ENCODE measurements at regions not wholly inside any gene's neighbourhood (a gene's known extent, or its start where the extent isn't known, plus 50 kb on each side); places are given as distances from the start of the nearest gene placed in this dataset.

GRCh38 chr19:23521471-23521870, 126.2 kb upstream of the ZNF91 start:
- Histone ChIP-seq H3K56ac (ENCODE audit: insufficient read length, low read depth, low read length) (no peak overlapping the region), H3K4me2 (ENCODE audit: insufficient read depth, insufficient read length, low read length) (no peak overlapping the region), H2BK20ac (ENCODE audit: low read depth, low read length, poor library complexity, severe bottlenecking) (no peak overlapping the region), H3T11ph (ENCODE audit: low read length) (no peak overlapping the region), H2AK5ac (ENCODE audit: insufficient read length, low read length) (no peak overlapping the region), H4K91ac (ENCODE audit: insufficient read length, low read depth, low read length) (no peak overlapping the region), H3K27ac (ENCODE audit: insufficient read length, low read depth, low read length) (no peak overlapping the region), H3K27me3 (ENCODE audit: insufficient read depth, low read length) (no peaks in the 10 kb centered on the region), H2BK120ac (ENCODE audit: low read depth, low read length, poor library complexity, severe bottlenecking) (no peak overlapping the region), H3K23ac (ENCODE audit: insufficient read length, low read depth, low read length) (no peak overlapping the region), H3K79me1 (ENCODE audit: insufficient read depth, low read depth, low read length, poor library complexity, severe bottlenecking) (no peaks in the 10 kb centered on the region), H3K79me2 (ENCODE audit: insufficient read depth, low read length) (no peaks in the 10 kb centered on the region), H3K14ac (ENCODE audit: insufficient read depth, low read length) (no peak overlapping the region), H4K8ac (replicated peaks; ENCODE audit: insufficient read length, low read depth, low read length) (no peak overlapping the region), H3K4ac (ENCODE audit: low read depth, low read length) (no peak overlapping the region), H4K20me1 (ENCODE audit: control insufficient read depth, insufficient read depth, insufficient read length) (no peaks in the 10 kb centered on the region), H3K18ac (ENCODE audit: insufficient read length, low read depth, low read length) (no peak overlapping the region), H3K9me3 (ENCODE audit: control insufficient read depth, low read depth, low read length) (peaks cover 75% of the 10 kb centered on the region), H2BK12ac (ENCODE audit: insufficient read length, low read depth, low read length) (no peak overlapping the region), H4K5ac (ENCODE audit: insufficient read length, low read depth, low read length) (no peak overlapping the region), H3K9ac (ENCODE audit: extremely low read depth, insufficient read length, low read length) (no peak overlapping the region), H2AFZ (ENCODE audit: low read length) (no peak overlapping the region), H3K23me2 (ENCODE audit: insufficient read length, low read depth, low read length, poor library complexity, severe bottlenecking) (no peaks in the 10 kb centered on the region), H2BK15ac (ENCODE audit: low read depth, low read length) (no peak overlapping the region), H2BK5ac (ENCODE audit: insufficient read length, low read length) (no peak overlapping the region), H3K4me1 (ENCODE audit: insufficient read depth, low read length) (no peaks in the 10 kb centered on the region)
- no peak for DNase-seq
- H3K4me3 Mint-ChIP-seq: no peak overlapping the region
- no peaks in the 10 kb centered on the region for H3K4me1 Mint-ChIP-seq
- H3K27ac Mint-ChIP-seq: no peak overlapping the region
- WGBS (ENCODE audit: extremely low coverage, insufficient read length, low lambda C conversion rate): no CpG with 5 or more reads among the region's 1 CpG
- H3K9me3 Mint-ChIP-seq: peaks cover 89 to 92% of the 10 kb centered on the region in 2 experiments
- TF ChIP-seq CTCF (conservative IDR thresholded peaks at IDR 0.05): no peak
- peaks cover 4% of the 10 kb centered on the region for H3K27me3 Mint-ChIP-seq (ENCODE audit: low read depth)
- H3K36me3 Mint-ChIP-seq (ENCODE audit: insufficient read depth in 1 of 3, low read depth in 3 of 3): peaks cover 0 to 37% (median 7%) of the 10 kb centered on the region in 3 experiments; a peak in 6 of 7 replicates

Measured in H9 (cell line).